PFSK-1 (cell line): ENCODE measurements at regions not wholly inside any gene's neighbourhood (a gene's known extent, or its start where the extent isn't known, plus 50 kb on each side); places are given as distances from the start of the nearest gene placed in this dataset.

Experiments
- POLR2AphosphoS5 ChIP-seq: IDR thresholded peaks from 2 replicates; pipeline ENCODE4 v1.6.1; 2012; ENCODE audit warnings: low read depth, mild to moderate bottlenecking, control low read depth, low read length, moderate library complexity
- SIN3A ChIP-seq: IDR thresholded peaks from 2 replicates; pipeline ENCODE4 v1.6.1; 2012; ENCODE audit warnings: mild to moderate bottlenecking, low read length, moderate library complexity, borderline replicate concordance; ENCODE audit not compliant: insufficient read depth

DNA sequence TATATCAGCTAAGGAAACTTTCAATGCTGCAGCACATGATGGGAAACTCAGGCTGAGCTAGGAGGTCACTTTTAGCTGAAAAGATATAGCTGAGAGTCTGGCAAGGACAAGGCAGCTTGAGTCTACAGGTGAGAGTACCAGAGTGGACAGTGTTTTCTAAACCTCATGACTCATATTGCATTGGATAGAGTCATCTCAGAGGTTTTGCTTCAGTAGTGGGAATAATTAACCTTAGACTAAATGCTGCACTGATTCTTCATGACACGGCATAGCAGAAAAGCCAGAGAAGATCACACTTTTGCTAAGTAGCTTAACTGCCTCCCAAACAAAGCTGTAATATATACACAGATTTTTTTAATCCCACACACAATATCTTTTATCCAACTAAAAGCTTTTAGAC lies 865.0 kb upstream of the CDH2 start:
- TF ChIP-seq POLR2AphosphoS5 (no peak), SIN3A (no peak)
